Neutrophil (primary cell): ENCODE measurements at regions not wholly inside any gene's neighbourhood (a gene's known extent, or its start where the extent isn't known, plus 50 kb on each side); places are given as distances from the start of the nearest gene placed in this dataset.
"Not testable (repeated sequence)": the region's sequence is repeated elsewhere in the genome, so short reads cannot be mapped to it uniquely, and the experiment has no call there.

Source experiments
- H3K27ac ChIP-seq: fragments of 200-600 bp; sonication (generic); 2 replicates; pipeline ENCODE4 v1.5.1; 2016; ENCODE audit warnings: mild to moderate bottlenecking, moderate library complexity
- H3K27me3 ChIP-seq: fragments of 200-600 bp; sonication (generic); 2 replicates; pipeline ENCODE4 v1.6.0; 2016; ENCODE audit warnings: mild to moderate bottlenecking
- H3K36me3 ChIP-seq: fragments of 200-600 bp; sonication (generic); 2 replicates; pipeline ENCODE4 v1.5.1; 2017
- H3K4me1 ChIP-seq, 2 experiments: fragments of 200-600 bp in 1 of 2; sonication (generic) in 1 of 2; 1 replicate in 1 of 2; 2 replicates in 1 of 2; pipeline versions ENCODE4 v1.5.1 to v1.6.1; 2013 to 2016; ENCODE audit warnings: low read depth in 1 of 2, low read length in 1 of 2, mild to moderate bottlenecking in 1 of 2, moderate library complexity in 1 of 2; ENCODE audit not compliant: control insufficient read depth in 1 of 2, insufficient read depth in 1 of 2
- H3K4me3 ChIP-seq, 2 experiments: fragments of 200-600 bp in 1 of 2; sonication (generic) in 1 of 2; 1 replicate in 1 of 2; 2 replicates in 1 of 2; pipeline ENCODE4 v1.5.1; 2013 to 2016; ENCODE audit warnings: low read depth in 1 of 2, low read length in 1 of 2, mild to moderate bottlenecking in 1 of 2, moderate library complexity in 1 of 2
- H3K9me3 ChIP-seq: fragments of 200-600 bp; sonication (generic); 2 replicates; pipeline ENCODE4 v1.5.1; 2016
- TF ChIP-seq, protein P1 (sequence below): fragments of 200-600 bp; sonication (generic); IDR thresholded peaks from 2 replicates; pipeline ENCODE4 v1.5.1; 2016; ENCODE audit warnings: antibody characterized with exemption

GRCh38 chr6:140708441-140708840 is 1334.0 kb upstream of the CITED2 start:
- no peaks in the 10 kb centered on the region for H3K4me1 ChIP-seq
- H3K27me3 ChIP-seq, result no peaks in the 10 kb centered on the region
- no peaks in the 10 kb centered on the region for H3K36me3 ChIP-seq
- no peak overlapping the region for H3K4me3 ChIP-seq
- no peaks in the 10 kb centered on the region for H3K9me3 ChIP-seq
- no peak overlapping the region for H3K27ac ChIP-seq
- TF ChIP-seq, protein P1, sequence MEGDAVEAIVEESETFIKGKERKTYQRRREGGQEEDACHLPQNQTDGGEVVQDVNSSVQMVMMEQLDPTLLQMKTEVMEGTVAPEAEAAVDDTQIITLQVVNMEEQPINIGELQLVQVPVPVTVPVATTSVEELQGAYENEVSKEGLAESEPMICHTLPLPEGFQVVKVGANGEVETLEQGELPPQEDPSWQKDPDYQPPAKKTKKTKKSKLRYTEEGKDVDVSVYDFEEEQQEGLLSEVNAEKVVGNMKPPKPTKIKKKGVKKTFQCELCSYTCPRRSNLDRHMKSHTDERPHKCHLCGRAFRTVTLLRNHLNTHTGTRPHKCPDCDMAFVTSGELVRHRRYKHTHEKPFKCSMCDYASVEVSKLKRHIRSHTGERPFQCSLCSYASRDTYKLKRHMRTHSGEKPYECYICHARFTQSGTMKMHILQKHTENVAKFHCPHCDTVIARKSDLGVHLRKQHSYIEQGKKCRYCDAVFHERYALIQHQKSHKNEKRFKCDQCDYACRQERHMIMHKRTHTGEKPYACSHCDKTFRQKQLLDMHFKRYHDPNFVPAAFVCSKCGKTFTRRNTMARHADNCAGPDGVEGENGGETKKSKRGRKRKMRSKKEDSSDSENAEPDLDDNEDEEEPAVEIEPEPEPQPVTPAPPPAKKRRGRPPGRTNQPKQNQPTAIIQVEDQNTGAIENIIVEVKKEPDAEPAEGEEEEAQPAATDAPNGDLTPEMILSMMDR, result no peak

DNA sequence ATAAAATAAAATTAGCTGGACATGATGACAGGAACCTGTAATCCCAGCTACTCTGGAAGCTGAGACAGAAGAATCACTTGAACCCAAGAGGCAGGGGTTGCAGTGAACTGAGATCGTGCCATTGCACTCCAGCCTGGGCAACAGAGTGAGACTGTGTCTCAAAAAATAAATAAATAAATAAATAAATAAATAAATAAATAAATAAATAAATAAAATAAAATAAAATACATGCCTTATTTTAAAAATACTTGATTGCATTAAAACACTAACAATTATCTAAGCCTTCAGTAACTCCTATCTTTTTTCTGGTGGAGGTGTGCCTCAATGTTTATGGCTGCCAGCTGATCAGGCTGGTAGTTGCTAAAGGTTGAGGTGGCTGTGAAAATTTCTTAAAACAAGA is 1329.6 kb upstream of the CITED2 start:
- not testable (repeated sequence) for H3K36me3 ChIP-seq, H3K27me3 ChIP-seq, H3K9me3 ChIP-seq, H3K4me3 ChIP-seq, H3K27ac ChIP-seq, H3K4me1 ChIP-seq

DNA sequence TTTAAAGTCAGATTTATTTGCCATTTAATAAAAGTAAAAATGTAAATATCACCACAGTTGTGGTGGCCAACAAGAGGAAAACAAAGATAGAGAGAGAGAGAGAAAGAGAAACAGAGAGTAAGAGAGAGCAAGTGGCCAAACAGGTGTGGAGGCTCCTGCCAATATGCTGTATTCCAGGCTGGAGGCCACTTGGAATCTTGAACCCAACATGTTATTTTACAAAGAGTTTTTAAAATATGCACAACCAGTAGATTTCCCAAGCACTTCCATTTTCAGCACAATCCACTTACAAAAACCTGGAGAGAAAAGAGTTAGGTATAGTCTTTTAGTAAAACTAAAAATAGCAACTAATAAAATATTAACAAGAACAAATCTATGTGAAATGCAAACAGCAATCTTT is 1323.1 kb upstream of the CITED2 start:
- TF ChIP-seq, protein P1, result no peak
- no peaks in the 10 kb centered on the region for H3K9me3 ChIP-seq
- no peaks in the 10 kb centered on the region for H3K36me3 ChIP-seq
- no peak overlapping the region for H3K4me3 ChIP-seq
- H3K4me1 ChIP-seq, result no peaks in the 10 kb centered on the region
- H3K27ac ChIP-seq, result no peak overlapping the region
- H3K27me3 ChIP-seq, result no peaks in the 10 kb centered on the region

DNA sequence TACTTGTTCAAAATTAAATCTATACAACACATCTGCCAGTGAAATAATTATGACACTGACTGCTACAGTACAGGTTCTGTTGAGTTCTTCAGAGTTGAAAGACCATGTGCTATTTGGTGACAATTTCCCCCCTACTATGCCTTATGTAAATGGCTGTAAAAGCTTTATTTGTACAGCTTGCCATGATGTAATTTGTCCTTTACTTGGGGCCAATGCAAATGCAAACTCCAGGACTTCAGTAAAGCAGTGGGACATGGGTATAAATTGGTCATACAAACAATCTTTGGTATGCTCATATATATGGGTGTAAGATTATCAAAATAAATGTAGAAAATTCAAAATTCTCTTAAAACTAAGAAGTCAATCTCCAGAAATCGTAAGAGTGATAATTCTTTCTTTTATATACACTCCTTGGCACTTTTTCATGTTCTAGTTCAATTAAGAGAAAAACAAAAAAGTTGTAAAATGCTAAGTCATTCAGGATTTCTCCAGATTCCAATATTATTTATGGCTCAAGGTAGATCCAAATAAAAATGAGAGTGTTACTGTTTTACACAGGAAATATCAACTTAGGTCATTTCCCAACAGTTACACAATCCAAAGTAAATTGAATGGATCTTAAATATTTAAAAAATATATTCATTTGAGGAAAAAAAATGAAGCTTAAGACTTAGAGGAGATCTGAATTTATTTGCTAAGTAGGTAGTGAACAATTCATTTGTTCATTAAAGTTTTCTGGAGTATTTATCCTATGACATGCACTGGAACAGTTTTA is 1310.5 kb upstream of the CITED2 start:
- Histone ChIP-seq H3K27me3 (no peaks in the 10 kb centered on the region), H3K9me3 (no peaks in the 10 kb centered on the region), H3K4me1 (no peaks in the 10 kb centered on the region), H3K36me3 (no peaks in the 10 kb centered on the region), H3K27ac (no peak overlapping the region), H3K4me3 (no peak overlapping the region)
- TF ChIP-seq, protein P1, result no peak

GRCh38 chr6:140677781-140678528 is 1303.5 kb upstream of the CITED2 start:
- Histone ChIP-seq H3K36me3 (no peaks in the 10 kb centered on the region), H3K27me3 (no peaks in the 10 kb centered on the region), H3K4me1 (no peaks in the 10 kb centered on the region), H3K4me3 (no peak overlapping the region), H3K9me3 (no peaks in the 10 kb centered on the region), H3K27ac (no peak overlapping the region)
- TF ChIP-seq, protein P1, result no peak

DNA sequence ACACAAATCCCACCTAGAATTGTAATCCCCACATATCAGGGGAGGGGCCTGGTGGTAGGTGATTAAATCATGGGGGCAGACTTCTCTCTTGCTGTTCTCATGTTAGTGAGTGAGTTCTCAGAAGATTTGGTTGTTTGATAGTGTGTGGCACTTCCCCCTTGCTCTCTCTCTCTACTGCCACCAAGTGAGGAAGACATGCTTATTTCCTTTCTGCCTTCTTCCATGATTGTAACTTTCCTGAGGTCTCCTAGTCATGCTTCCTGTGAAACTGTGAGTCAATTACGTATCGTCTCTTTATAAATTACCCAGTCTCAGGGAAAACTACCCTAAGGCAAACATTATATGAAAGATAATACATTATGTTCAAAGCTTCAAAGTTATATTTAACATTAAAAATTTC is 1297.5 kb upstream of the CITED2 start:
- TF ChIP-seq, protein P1, result no peak
- Histone ChIP-seq H3K4me3 (no peak overlapping the region), H3K9me3 (no peaks in the 10 kb centered on the region), H3K27me3 (no peaks in the 10 kb centered on the region), H3K36me3 (no peaks in the 10 kb centered on the region), H3K4me1 (no peaks in the 10 kb centered on the region), H3K27ac (no peak overlapping the region)
